Activated CD4-positive, alpha-beta T cell treated with anti-CD3 and anti-CD28 coated beads, Interleukin-2, amount 50 U/mL, for 1 hour (primary cell): ENCODE measurements at regions not wholly inside any gene's neighbourhood (a gene's known extent, or its start where the extent isn't known, plus 50 kb on each side); places are given as distances from the start of the nearest gene placed in this dataset.
"Not testable (repeated sequence)": the region's sequence is repeated elsewhere in the genome, so short reads cannot be mapped to it uniquely, and the experiment has no call there.

ENCODE experiments used
- DNase-seq: peaks from one replicate; pipeline ENCODE4 v3.0.0-alpha.2; 2020

- no peak for DNase-seq
These were observed 61.8 kb downstream of the SDR9C7 start for GRCh38 chr12:56872366-56872765.

- no peak for DNase-seq
These were observed 67.0 kb downstream of the SDR9C7 start for GRCh38 chr12:56867216-56867615.

- DNase-seq = no peak
These were observed 67.7 kb downstream of the SDR9C7 start for GRCh38 chr12:56866493-56866892.

GRCh38 chr12:56864318-56864717 is 69.9 kb downstream of the SDR9C7 start:
- no peak for DNase-seq

GRCh38 chr12:56863789-56864188 is 70.4 kb downstream of the SDR9C7 start:
- no peak for DNase-seq

GRCh38 chr12:56862264-56862663 is 71.9 kb downstream of the SDR9C7 start:
- DNase-seq = no peak

- DNase-seq = not testable (repeated sequence)
These were observed 80.7 kb downstream of the SDR9C7 start for GRCh38 chr12:56853392-56853978.

GRCh38 chr12:56851462-56851861 is 82.7 kb downstream of the SDR9C7 start:
- no peak for DNase-seq

- no peak for DNase-seq
These were observed 77.8 kb downstream of the HSD17B6 start for GRCh38 chr12:56840922-56841321.

GRCh38 chr12:56839915-56840325 is 76.8 kb downstream of the HSD17B6 start:
- DNase-seq = peak; percentile 12

GRCh38 chr12:56839489-56839848 is 76.3 kb downstream of the HSD17B6 start:
- no peak for DNase-seq

- DNase-seq = no peak
These were observed 75.7 kb downstream of the HSD17B6 start for GRCh38 chr12:56838621-56839488.
